ENCODE measurements at regions not wholly inside any gene's neighbourhood (a gene's known extent, or its start where the extent isn't known, plus 50 kb on each side); places are given as distances from the start of the nearest gene placed in this dataset.
"Not testable (repeated sequence)": the region's sequence is repeated elsewhere in the genome, so short reads cannot be mapped to it uniquely, and the experiment has no call there.

DNA sequence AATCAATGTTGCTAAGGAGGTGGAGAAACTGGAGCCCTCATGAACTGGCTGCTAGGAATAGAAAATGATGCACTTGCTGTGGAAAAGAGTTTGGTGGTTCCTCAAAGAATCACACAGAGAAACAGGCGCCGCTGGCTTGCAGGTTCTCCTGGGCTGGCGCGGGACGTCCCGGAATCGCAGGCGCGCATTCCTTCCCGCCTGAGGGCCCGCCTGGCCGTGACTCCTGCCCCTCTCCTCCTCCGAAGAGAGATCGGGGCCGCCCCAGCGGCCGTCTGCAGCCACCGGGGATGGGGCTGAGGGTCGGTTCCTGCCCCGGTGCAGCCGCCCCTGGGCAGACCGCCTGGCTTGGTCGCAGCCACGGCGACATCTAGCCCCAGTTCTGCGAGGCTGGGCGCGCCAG lies 284.4 kb downstream of the CWH43 start:
- DNase-seq (ENCODE audit: low read depth); H3K4me3 ChIP-seq (ENCODE audit: low read length): not testable (repeated sequence)

DNA sequence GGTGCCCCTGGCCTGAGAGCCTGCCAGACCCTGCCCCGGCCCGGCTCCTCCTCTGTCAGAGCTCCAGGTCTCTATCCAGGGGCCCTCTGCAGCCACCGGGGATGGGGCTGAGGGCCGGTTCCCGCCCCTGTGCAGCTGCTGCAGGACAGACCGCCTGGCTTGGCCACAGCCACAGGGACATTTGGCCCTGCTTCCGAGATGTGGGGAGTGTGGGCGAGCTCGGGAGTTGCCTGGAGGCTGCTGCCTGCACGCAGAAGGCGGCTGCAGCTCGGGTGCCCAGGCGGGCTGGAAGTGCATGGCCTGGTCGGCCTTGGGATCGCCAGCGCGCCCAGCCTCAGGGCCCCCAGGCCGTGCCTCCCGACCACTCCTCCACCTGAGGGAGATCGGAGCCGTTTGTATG lies 284.8 kb downstream of the CWH43 start:
- DNase-seq (ENCODE audit: low read depth); H3K4me3 ChIP-seq (ENCODE audit: low read length): not testable (repeated sequence)

GRCh38 chr4:49285905-49286304 lies 299.8 kb downstream of the CWH43 start:
- not testable (repeated sequence) for DNase-seq (ENCODE audit: low read depth); H3K4me3 ChIP-seq (ENCODE audit: low read length)

DNA sequence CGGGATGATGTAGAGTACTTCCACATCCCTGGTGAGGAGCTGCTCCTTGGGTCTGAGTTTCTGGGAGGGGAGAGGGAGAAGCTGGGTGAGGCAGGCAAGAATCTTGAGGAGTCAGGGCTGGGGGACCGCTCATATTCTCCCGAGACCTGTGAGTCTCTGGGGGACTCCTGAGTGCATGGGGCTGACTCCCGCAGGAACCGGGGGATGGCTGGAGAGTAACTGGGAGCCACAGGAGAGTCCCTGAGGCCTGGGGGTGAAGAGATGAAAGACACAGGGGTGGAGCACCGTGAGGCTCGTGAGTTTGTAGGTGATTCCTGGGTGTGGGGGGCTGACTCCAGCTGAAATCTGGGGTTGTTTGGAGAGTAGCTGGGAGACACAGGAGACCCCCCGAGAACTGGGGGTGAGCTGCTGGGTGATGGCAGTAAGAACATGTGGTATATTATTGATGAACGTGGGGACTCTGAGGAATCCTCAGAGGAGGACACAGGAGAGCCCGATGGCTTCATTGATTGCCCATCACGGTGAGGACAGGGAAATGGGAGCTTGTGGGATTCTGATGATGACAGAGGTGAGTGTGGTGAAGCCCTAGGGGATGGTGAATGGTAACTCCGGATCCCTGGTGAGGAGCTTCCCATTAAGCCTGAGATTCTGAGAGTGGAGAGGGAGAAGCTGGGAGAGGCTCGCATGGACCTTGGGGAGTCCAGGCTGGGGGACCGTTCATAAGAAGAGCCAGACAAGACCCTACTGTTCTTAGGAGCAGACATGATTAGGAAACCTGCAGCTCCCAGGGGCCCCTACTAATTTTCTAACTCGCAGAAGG lies 301.1 kb downstream of the CWH43 start:
- not testable (repeated sequence) for DNase-seq (ENCODE audit: low read depth); H3K4me3 ChIP-seq (ENCODE audit: low read length)

GRCh38 chr4:49287893-49288292 lies 301.8 kb downstream of the CWH43 start:
- DNase-seq (ENCODE audit: low read depth); H3K4me3 ChIP-seq (ENCODE audit: low read length): not testable (repeated sequence)

DNA sequence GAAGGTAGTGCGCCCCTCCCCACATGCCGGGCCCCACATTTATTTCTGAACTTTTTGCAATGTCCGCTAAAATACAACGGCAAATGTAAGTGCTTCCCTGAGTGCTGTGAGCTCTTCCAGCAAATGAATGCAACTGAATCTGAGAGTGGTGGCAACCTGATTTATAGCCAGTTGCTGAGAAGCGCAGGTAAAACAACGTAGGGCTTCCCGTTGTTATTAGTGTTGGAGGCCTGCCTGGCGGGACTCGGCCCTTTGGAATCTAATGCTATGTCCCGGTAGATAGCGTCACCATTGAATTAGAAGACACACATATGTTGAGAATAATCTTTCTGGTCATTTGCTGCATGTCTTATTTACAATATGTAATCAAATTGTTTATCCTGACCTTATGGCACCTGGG lies 302.7 kb downstream of the CWH43 start:
- DNase-seq (ENCODE audit: low read depth); H3K4me3 ChIP-seq (ENCODE audit: low read length): not testable (repeated sequence)

GRCh38 chr4:49314815-49315214 lies 328.7 kb downstream of the CWH43 start:
- not testable (repeated sequence) for DNase-seq (ENCODE audit: low read depth); H3K4me3 ChIP-seq (ENCODE audit: low read length)

- H3K4me3 ChIP-seq (ENCODE audit: low read length); DNase-seq (ENCODE audit: low read depth): not testable (repeated sequence)
These were observed 334.8 kb downstream of the CWH43 start for GRCh38 chr4:49320725-49321410.

DNA sequence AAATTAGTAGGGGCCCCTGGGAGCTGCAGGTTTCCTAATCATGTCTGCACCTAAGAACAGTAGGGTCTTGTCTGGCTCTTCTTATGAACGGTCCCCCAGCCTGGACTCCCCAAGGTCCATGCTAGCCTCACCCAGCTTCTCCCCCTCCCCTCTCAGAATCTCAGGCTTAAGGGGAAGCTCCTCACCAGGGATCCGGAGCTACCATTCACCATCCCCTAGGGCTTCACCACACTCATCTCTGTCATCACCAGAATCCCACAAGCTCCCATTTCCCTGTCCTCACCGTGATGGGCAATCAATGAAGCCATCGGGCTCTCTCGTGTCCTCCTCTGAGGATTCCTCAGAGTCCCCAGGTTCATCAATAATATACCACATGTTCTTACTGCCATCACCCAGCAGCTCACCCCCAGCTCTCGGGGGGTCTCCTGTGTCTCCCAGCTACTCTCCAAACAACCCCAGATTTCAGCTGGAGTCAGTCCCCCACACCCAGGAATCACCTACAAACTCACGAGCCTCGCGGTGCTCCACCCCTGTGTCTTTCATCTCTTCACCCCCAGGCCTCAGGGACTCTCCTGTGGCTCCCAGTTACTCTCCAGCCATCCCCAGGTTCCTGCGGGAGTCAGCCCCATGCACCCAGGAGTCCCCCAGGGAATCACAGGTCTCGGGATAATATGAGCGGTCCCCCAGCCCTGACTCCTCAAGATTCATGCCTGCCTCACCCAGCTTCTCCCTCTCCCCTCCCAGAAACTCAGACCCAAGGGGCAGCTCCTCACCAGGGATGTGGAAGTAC lies 335.6 kb downstream of the CWH43 start:
- DNase-seq (ENCODE audit: low read depth), result not testable (repeated sequence)

GRCh38 chr4:49322610-49323572 lies 336.8 kb downstream of the CWH43 start:
- H3K4me3 ChIP-seq (ENCODE audit: low read length); DNase-seq (ENCODE audit: low read depth): not testable (repeated sequence)

More for the DNA sequence above, 335.6 kb downstream of the CWH43 start:
- not testable (repeated sequence) for H3K4me3 ChIP-seq (ENCODE audit: low read length)

DNA sequence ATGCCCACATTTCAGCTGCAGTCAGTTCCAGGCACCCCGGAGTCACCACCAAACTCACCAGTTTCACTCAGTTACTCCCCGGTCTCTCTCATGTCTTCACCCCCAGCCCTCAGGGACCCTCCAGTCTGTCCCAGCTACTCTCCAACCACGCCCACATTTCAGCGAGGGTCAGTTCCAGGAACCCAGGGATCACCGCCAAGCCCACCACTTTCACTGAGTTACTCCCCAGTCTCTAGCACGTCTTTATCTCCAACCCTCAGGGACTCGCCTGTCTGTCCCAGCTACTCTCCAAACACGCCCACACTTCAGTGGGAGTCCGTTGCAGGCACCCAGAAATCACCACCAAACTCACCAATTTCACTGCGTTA lies 337.5 kb downstream of the CWH43 start:
- not testable (repeated sequence) for H3K4me3 ChIP-seq (ENCODE audit: low read length); DNase-seq (ENCODE audit: low read depth)

Measured in retinal pigment epithelial cell (primary cell).